ENCODE measurements at regions not wholly inside any gene's neighbourhood (a gene's known extent, or its start where the extent isn't known, plus 50 kb on each side); places are given as distances from the start of the nearest gene placed in this dataset.

- H3K4me2 ChIP-seq (ENCODE audit: low read depth, low read length): no peak overlapping the region
- H4K91ac ChIP-seq (ENCODE audit: insufficient read depth, low read depth, low read length): no peak overlapping the region
- no peak for DNase-seq
- no peak for TF ChIP-seq BHLHE40 (IDR thresholded peaks at IDR 0.05; ENCODE audit: low read depth, low read length)
- TF ChIP-seq RCOR1 (IDR thresholded peaks at IDR 0.05; ENCODE audit: insufficient replicate concordance, low read length): no peak
- TF ChIP-seq, protein P1, sequence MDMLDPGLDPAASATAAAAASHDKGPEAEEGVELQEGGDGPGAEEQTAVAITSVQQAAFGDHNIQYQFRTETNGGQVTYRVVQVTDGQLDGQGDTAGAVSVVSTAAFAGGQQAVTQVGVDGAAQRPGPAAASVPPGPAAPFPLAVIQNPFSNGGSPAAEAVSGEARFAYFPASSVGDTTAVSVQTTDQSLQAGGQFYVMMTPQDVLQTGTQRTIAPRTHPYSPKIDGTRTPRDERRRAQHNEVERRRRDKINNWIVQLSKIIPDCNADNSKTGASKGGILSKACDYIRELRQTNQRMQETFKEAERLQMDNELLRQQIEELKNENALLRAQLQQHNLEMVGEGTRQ (IDR thresholded peaks at IDR 0.05; ENCODE audit: low read depth, low read length): no peak
- TF ChIP-seq MXI1 (IDR thresholded peaks at IDR 0.05; ENCODE audit: borderline replicate concordance, low read depth, low read length): no peak
- TF ChIP-seq NFE2L2 (IDR thresholded peaks at IDR 0.05; ENCODE audit: low read depth, low read length): no peak
- TF ChIP-seq ELK1 (IDR thresholded peaks at IDR 0.05; ENCODE audit: borderline replicate concordance, low read depth, low read length): no peak
- no peak for TF ChIP-seq CHD1 (IDR thresholded peaks at IDR 0.05; ENCODE audit: low read depth, low read length)
- no peak for TF ChIP-seq SMC3 (IDR thresholded peaks at IDR 0.05; ENCODE audit: low read depth, low read length)
- no peak for TF ChIP-seq MAFK (IDR thresholded peaks at IDR 0.05; ENCODE audit: low read depth, low read length)
- TF ChIP-seq RAD21 (IDR thresholded peaks at IDR 0.05; ENCODE audit: low read length): no peak
- TF ChIP-seq MAZ (IDR thresholded peaks at IDR 0.05; ENCODE audit: borderline replicate concordance, low read depth, low read length): no peak
- no peak for TF ChIP-seq CEBPB (IDR thresholded peaks at IDR 0.05; ENCODE audit: low read depth, low read length)
- no peak for TF ChIP-seq POLR2A (IDR thresholded peaks at IDR 0.05; ENCODE audit: low read depth, low read length)
- TF ChIP-seq FOS (IDR thresholded peaks at IDR 0.05; ENCODE audit: low read depth, low read length): no peak
- in situ Hi-C loops (cut with MboI; ENCODE audit: low sequenced_read_pairs): no loop called here
- H2AFZ ChIP-seq (replicated peaks; ENCODE audit: low read length, poor library complexity): no peak overlapping the region
- BruUV-seq (replicated peaks): no TSS peak
- no peaks in the 10 kb centered on the region for H3K9me1 ChIP-seq (ENCODE audit: insufficient read depth, low read length)
- no peak overlapping the region for H3K4ac ChIP-seq (ENCODE audit: low read depth, low read length)
- no peak overlapping the region for H2AK5ac ChIP-seq (ENCODE audit: low read depth, low read length)
- no peak for ATAC-seq (ENCODE audit: low read depth)
- no peak overlapping the region for H2BK120ac ChIP-seq (ENCODE audit: low read depth, low read length)
- no peak overlapping the region for H2AK9ac ChIP-seq (replicated peaks; ENCODE audit: low read depth, low read length, poor library complexity)
- H3K14ac ChIP-seq (replicated peaks; ENCODE audit: low read depth, low read length): no peak overlapping the region
- H3K4me3 ChIP-seq (ENCODE audit: insufficient read depth, low read depth, low read length): no peak overlapping the region
- H2BK5ac ChIP-seq (ENCODE audit: low read depth, low read length, poor library complexity, severe bottlenecking): no peak overlapping the region
- no peaks in the 10 kb centered on the region for H3K36me3 ChIP-seq (ENCODE audit: control insufficient read depth, insufficient read depth, low read length)
- H3K27me3 ChIP-seq (ENCODE audit: control insufficient read depth, insufficient read depth, low read length): no peaks in the 10 kb centered on the region
- no peak overlapping the region for H4K5ac ChIP-seq (ENCODE audit: low read depth, low read length)
- H3K18ac ChIP-seq (ENCODE audit: low read depth, low read length): no peak overlapping the region
- no peak overlapping the region for H3K27ac ChIP-seq (ENCODE audit: insufficient read depth, low read length)
- no peaks in the 10 kb centered on the region for H3K9me3 ChIP-seq (ENCODE audit: control insufficient read depth, insufficient read depth, low read length)
- H4K8ac ChIP-seq (ENCODE audit: low read depth in 2 of 2, low read length in 2 of 2): no peak overlapping the region
- intact Hi-C loops (cut with micrococcal nuclease): no loop called here
- no peak overlapping the region for H2BK15ac ChIP-seq (ENCODE audit: low read depth, low read length)
- ChIA-PET CTCF (no interaction called here), POLR2A (ENCODE audit: unreplicated experiment) (no interaction called here)
- no peaks in the 10 kb centered on the region for H3K79me1 ChIP-seq (ENCODE audit: low read depth in 1 of 2, low read length in 2 of 2)
- H3K23ac ChIP-seq (ENCODE audit: low read depth, low read length): no peak overlapping the region
- no peak overlapping the region for H3K56ac ChIP-seq (ENCODE audit: extremely low read depth, insufficient read depth, low read length)
- H4K20me1 ChIP-seq (ENCODE audit: insufficient read depth, low read length): no peaks in the 10 kb centered on the region
- no peaks in the 10 kb centered on the region for H3K4me1 ChIP-seq (ENCODE audit: control insufficient read depth, insufficient read depth, low read length)
- dilution Hi-C loops (cut with HindIII; ENCODE audit: low sequenced_read_pairs, unreplicated experiment): no loop called here
- no peak overlapping the region for H3K9ac ChIP-seq (ENCODE audit: low read depth, low read length)
- no peak overlapping the region for H2BK20ac ChIP-seq (ENCODE audit: low read depth, low read length)
Observed at GRCh38 chr20:52610749-52611148, 361.4 kb upstream of the TSHZ2 start.

All from IMR-90 (cell line).